ENCODE measurements at regions not wholly inside any gene's neighbourhood (a gene's known extent, or its start where the extent isn't known, plus 50 kb on each side); places are given as distances from the start of the nearest gene placed in this dataset.

GRCh38 chr22:48331266-48331665 lies 1496.4 kb downstream of the BRD1 start:
- H3K4me3 ChIP-seq (ENCODE audit: low read depth, low read length) = no peak overlapping the region
- no peak for TF ChIP-seq CTCF (IDR thresholded peaks at IDR 0.05; ENCODE audit: borderline replicate concordance, insufficient read depth, low read depth, low read length)

- no peak for TF ChIP-seq CTCF (IDR thresholded peaks at IDR 0.05; ENCODE audit: borderline replicate concordance, insufficient read depth, low read depth, low read length)
- H3K4me3 ChIP-seq (ENCODE audit: low read depth, low read length) = no peak overlapping the region
Measured at GRCh38 chr22:48327721-48328120, 1500.0 kb downstream of the BRD1 start.

- TF ChIP-seq CTCF (IDR thresholded peaks at IDR 0.05; ENCODE audit: borderline replicate concordance, insufficient read depth, low read depth, low read length) = no peak
- no peak overlapping the region for H3K4me3 ChIP-seq (ENCODE audit: low read depth, low read length)
Measured at GRCh38 chr22:48323746-48324145, 1503.9 kb downstream of the BRD1 start.

GRCh38 chr22:48322907-48323306 lies 1504.8 kb downstream of the BRD1 start:
- no peak overlapping the region for H3K4me3 ChIP-seq (ENCODE audit: low read depth, low read length)
- no peak for TF ChIP-seq CTCF (IDR thresholded peaks at IDR 0.05; ENCODE audit: borderline replicate concordance, insufficient read depth, low read depth, low read length)

GRCh38 chr22:48321986-48322545 lies 1505.6 kb downstream of the BRD1 start:
- TF ChIP-seq CTCF (IDR thresholded peaks at IDR 0.05; ENCODE audit: borderline replicate concordance, insufficient read depth, low read depth, low read length) = no peak
- no peak overlapping the region for H3K4me3 ChIP-seq (ENCODE audit: low read depth, low read length)

- TF ChIP-seq CTCF (IDR thresholded peaks at IDR 0.05; ENCODE audit: borderline replicate concordance, insufficient read depth, low read depth, low read length) = no peak
- no peak overlapping the region for H3K4me3 ChIP-seq (ENCODE audit: low read depth, low read length)
Measured at GRCh38 chr22:48320683-48321451, 1506.8 kb downstream of the BRD1 start.
